Adrenal gland (tissue), 5 donors: ENCODE measurements at regions not wholly inside any gene's neighbourhood (a gene's known extent, or its start where the extent isn't known, plus 50 kb on each side); places are given as distances from the start of the nearest gene placed in this dataset.

Experiments used
- POLR2A ChIP-seq, 2 donors: fragments of 450-650 bp; IDR thresholded peaks; one replicate each; pipeline ENCODE4 v1.6.1; 2017; ENCODE audit warnings: antibody characterized with exemption in 2 of 2, mild to moderate bottlenecking in 2 of 2, moderate library complexity in 1 of 2
- TF ChIP-seq, protein P1 (sequence below), 6 experiments: fragments of 450-650 bp in 4 of 6; fragments of 200-600 bp in 2 of 6; sonication (generic) in 1 of 6; IDR thresholded peaks; 1 replicate in 5 of 6; 2 replicates in 1 of 6; pipeline versions ENCODE4 v1.5.1 to v1.8.0; 2016 to 2021; ENCODE audit warnings: antibody characterized with exemption in 6 of 6, mild to moderate bottlenecking in 2 of 6, moderate library complexity in 1 of 6
- donor health status: DM: no; HTN: no; CAD: no.

DNA sequence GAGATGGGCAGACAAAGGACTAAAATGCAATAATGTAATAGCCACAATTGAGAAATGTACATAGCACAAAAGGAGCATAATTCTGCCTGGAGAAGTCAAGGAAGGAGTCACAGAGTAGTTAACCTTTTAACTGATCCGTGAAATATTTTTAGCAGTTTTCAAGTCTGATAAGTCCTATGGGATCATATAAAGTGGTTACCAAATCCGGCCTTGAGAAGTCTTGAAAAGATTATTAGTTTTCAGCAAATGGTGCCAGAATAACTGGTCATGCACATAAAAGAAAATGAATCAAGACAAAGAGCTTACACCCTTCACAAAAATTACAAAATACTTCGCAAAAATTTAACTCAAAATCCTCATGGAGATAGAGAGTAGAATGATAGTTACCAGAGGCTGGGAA is 788.7 kb upstream of the AMOT start:
- TF ChIP-seq POLR2A (IDR thresholded peaks at IDR 0.05), result no peak
- TF ChIP-seq, protein P1, sequence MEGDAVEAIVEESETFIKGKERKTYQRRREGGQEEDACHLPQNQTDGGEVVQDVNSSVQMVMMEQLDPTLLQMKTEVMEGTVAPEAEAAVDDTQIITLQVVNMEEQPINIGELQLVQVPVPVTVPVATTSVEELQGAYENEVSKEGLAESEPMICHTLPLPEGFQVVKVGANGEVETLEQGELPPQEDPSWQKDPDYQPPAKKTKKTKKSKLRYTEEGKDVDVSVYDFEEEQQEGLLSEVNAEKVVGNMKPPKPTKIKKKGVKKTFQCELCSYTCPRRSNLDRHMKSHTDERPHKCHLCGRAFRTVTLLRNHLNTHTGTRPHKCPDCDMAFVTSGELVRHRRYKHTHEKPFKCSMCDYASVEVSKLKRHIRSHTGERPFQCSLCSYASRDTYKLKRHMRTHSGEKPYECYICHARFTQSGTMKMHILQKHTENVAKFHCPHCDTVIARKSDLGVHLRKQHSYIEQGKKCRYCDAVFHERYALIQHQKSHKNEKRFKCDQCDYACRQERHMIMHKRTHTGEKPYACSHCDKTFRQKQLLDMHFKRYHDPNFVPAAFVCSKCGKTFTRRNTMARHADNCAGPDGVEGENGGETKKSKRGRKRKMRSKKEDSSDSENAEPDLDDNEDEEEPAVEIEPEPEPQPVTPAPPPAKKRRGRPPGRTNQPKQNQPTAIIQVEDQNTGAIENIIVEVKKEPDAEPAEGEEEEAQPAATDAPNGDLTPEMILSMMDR (IDR thresholded peaks at IDR 0.05), result no peak
